ENCODE measurements at regions not wholly inside any gene's neighbourhood (a gene's known extent, or its start where the extent isn't known, plus 50 kb on each side); places are given as distances from the start of the nearest gene placed in this dataset.

- DNase-seq (ENCODE audit: low spot score) = no peak
- Histone ChIP-seq H3K9ac (ENCODE audit: low read depth in 1 of 2, low read length in 2 of 2) (no peak overlapping the region), H3K36me3 (ENCODE audit: control insufficient read depth in 4 of 4, insufficient read depth in 3 of 4, low read depth in 1 of 4, low read length in 3 of 4) (no peaks in the 10 kb centered on the region), H3K27ac (ENCODE audit: low read depth in 1 of 2, low read length in 2 of 2) (no peak overlapping the region), H3K27me3 (ENCODE audit: control insufficient read depth in 4 of 4, insufficient read depth in 4 of 4, low read length in 3 of 4) (peaks cover 0 to 8% (median 0%) of the 10 kb centered on the region in 4 donors), H3K4me1 (ENCODE audit: control insufficient read depth in 4 of 4, insufficient read depth in 4 of 4, low read length in 3 of 4) (no peaks in the 10 kb centered on the region), H3K4me3 (ENCODE audit: low read depth in 1 of 3, low read length in 3 of 3) (no peak overlapping the region), H3K9me3 (ENCODE audit: control insufficient read depth in 4 of 4, low read length in 3 of 4) (no peaks in the 10 kb centered on the region)
- no peak for TF ChIP-seq RXRA (IDR thresholded peaks at IDR 0.05)
- WGBS = 66% methylated on average over 4 of the region's 4 CpGs
Measured at GRCh38 chrX:42248226-42248625, 324.9 kb upstream of the CASK start.

GRCh38 chrX:42247241-42247640 is 323.9 kb upstream of the CASK start:
- DNase-seq (ENCODE audit: low spot score) = no peak
- H3K9ac ChIP-seq (ENCODE audit: low read depth in 1 of 2, low read length in 2 of 2) = no peak overlapping the region
- H3K36me3 ChIP-seq (ENCODE audit: control insufficient read depth in 4 of 4, insufficient read depth in 3 of 4, low read depth in 1 of 4, low read length in 3 of 4) = no peaks in the 10 kb centered on the region
- 63% methylated on average over 6 of the region's 6 CpGs for WGBS
- TF ChIP-seq CTCF (IDR thresholded peaks at IDR 0.05; ENCODE audit: low read depth, low read length, missing input control) = no peak
- no peak for TF ChIP-seq GABPA (IDR thresholded peaks at IDR 0.05 in 1 of 2, conservative IDR thresholded peaks at IDR 0.05 in 1 of 2)
- TF ChIP-seq FOXA2 (IDR thresholded peaks at IDR 0.05) = no peak
- TF ChIP-seq, protein P1, sequence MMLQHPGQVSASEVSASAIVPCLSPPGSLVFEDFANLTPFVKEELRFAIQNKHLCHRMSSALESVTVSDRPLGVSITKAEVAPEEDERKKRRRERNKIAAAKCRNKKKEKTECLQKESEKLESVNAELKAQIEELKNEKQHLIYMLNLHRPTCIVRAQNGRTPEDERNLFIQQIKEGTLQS (IDR thresholded peaks at IDR 0.05) = no peak
- no peak for TF ChIP-seq RAD21 (IDR thresholded peaks at IDR 0.05)
- TF ChIP-seq NR2F2 (IDR thresholded peaks at IDR 0.05) = no peak
- TF ChIP-seq FOXA1 (IDR thresholded peaks at IDR 0.05) = no peak
- no peak for TF ChIP-seq JUND (IDR thresholded peaks at IDR 0.05)
- no peaks in the 10 kb centered on the region for H3K9me3 ChIP-seq (ENCODE audit: control insufficient read depth in 4 of 4, low read length in 3 of 4)
- no peak overlapping the region for H3K27ac ChIP-seq (ENCODE audit: low read depth in 1 of 2, low read length in 2 of 2)
- no peaks in the 10 kb centered on the region for H3K4me1 ChIP-seq (ENCODE audit: control insufficient read depth in 4 of 4, insufficient read depth in 4 of 4, low read length in 3 of 4)
- peaks cover 0 to 8% (median 0%) of the 10 kb centered on the region in 4 donors for H3K27me3 ChIP-seq (ENCODE audit: control insufficient read depth in 4 of 4, insufficient read depth in 4 of 4, low read length in 3 of 4)
- H3K4me3 ChIP-seq (ENCODE audit: low read depth in 1 of 3, low read length in 3 of 3) = no peak overlapping the region

- Histone ChIP-seq H3K27ac (ENCODE audit: low read depth in 1 of 2, low read length in 2 of 2) (no peak overlapping the region), H3K4me1 (ENCODE audit: control insufficient read depth in 4 of 4, insufficient read depth in 4 of 4, low read length in 3 of 4) (no peaks in the 10 kb centered on the region), H3K36me3 (ENCODE audit: control insufficient read depth in 4 of 4, insufficient read depth in 3 of 4, low read depth in 1 of 4, low read length in 3 of 4) (no peaks in the 10 kb centered on the region), H3K4me3 (ENCODE audit: low read depth in 1 of 3, low read length in 3 of 3) (no peak overlapping the region), H3K27me3 (ENCODE audit: control insufficient read depth in 4 of 4, insufficient read depth in 4 of 4, low read length in 3 of 4) (peaks cover 0 to 8% (median 0%) of the 10 kb centered on the region in 4 donors), H3K9ac (ENCODE audit: low read depth in 1 of 2, low read length in 2 of 2) (no peak overlapping the region), H3K9me3 (ENCODE audit: control insufficient read depth in 4 of 4, low read length in 3 of 4) (no peaks in the 10 kb centered on the region)
- WGBS = 47% methylated on average over 7 of the region's 7 CpGs
- no peak for DNase-seq (ENCODE audit: low spot score)
- TF ChIP-seq EGR1 (IDR thresholded peaks at IDR 0.05; ENCODE audit: low read depth in 2 of 2) (no peak), NR2F2 (IDR thresholded peaks at IDR 0.05) (no peak), CTCF (IDR thresholded peaks at IDR 0.05; ENCODE audit: low read depth, low read length, missing input control) (no peak), JUND (IDR thresholded peaks at IDR 0.05) (no peak), FOXA2 (IDR thresholded peaks at IDR 0.05) (no peak), FOXA1 (IDR thresholded peaks at IDR 0.05) (no peak), RXRA (IDR thresholded peaks at IDR 0.05) (no peak), SP1 (IDR thresholded peaks at IDR 0.05) (no peak), HNF4A (conservative IDR thresholded peaks at IDR 0.05) (no peak), TAF1 (conservative IDR thresholded peaks at IDR 0.05) (no peak), YY1 (IDR thresholded peaks at IDR 0.05) (no peak), GABPA (IDR thresholded peaks at IDR 0.05 in 1 of 2, conservative IDR thresholded peaks at IDR 0.05 in 1 of 2) (no peak), RAD21 (IDR thresholded peaks at IDR 0.05) (no peak)
- TF ChIP-seq, protein P1 (IDR thresholded peaks at IDR 0.05) = no peak
- TF ChIP-seq, protein P2, sequence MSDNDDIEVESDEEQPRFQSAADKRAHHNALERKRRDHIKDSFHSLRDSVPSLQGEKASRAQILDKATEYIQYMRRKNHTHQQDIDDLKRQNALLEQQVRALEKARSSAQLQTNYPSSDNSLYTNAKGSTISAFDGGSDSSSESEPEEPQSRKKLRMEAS (IDR thresholded peaks at IDR 0.05) = no peak
Measured at GRCh38 chrX:42246814-42247213, 323.5 kb upstream of the CASK start.
